Transverse colon (tissue), 4 donors: ENCODE measurements at regions not wholly inside any gene's neighbourhood (a gene's known extent, or its start where the extent isn't known, plus 50 kb on each side); places are given as distances from the start of the nearest gene placed in this dataset.
A peak's percentile ranks its signal among the peaks of the same experiment; 100 is the strongest.

Experiments
- DNase-seq: peaks from one replicate; pipeline ENCODE4 v3.0.0-alpha.2; 2019
- H3K27ac ChIP-seq, 4 donors: fragments of 200-600 bp; sonication (generic); 2 replicates each; pipeline ENCODE4 v1.5.1; 2016 to 2018; ENCODE audit warnings: inconsistent platforms in 4 of 4
- H3K27me3 ChIP-seq: fragments of 200-600 bp; sonication (generic); 2 replicates; pipeline ENCODE4 v1.5.1; 2017; ENCODE audit warnings: inconsistent platforms
- H3K36me3 ChIP-seq, 4 donors: fragments of 200-600 bp; sonication (generic); 2 replicates each; pipeline ENCODE4 v1.5.1; 2017 to 2019; ENCODE audit warnings: inconsistent platforms in 4 of 4
- H3K4me1 ChIP-seq, 4 donors: fragments of 200-600 bp; sonication (generic); 2 replicates each; pipeline ENCODE4 v1.5.1; 2017 to 2020; ENCODE audit warnings: inconsistent platforms in 4 of 4
- H3K4me3 ChIP-seq, 4 donors: fragments of 200-600 bp; sonication (generic); 1 replicate in 1 of 4; 2 replicates in 3 of 4; pipeline versions ENCODE4 v1.5.1 to v1.6.1; 2017 to 2019; ENCODE audit warnings: inconsistent platforms in 4 of 4
- H3K9me3 ChIP-seq, 2 donors: fragments of 200-600 bp; sonication (generic); 2 replicates each; pipeline ENCODE4 v1.5.1; 2017 to 2019; ENCODE audit warnings: inconsistent platforms in 2 of 2
- EP300 ChIP-seq: sonication (generic); formaldehyde crosslinking; IDR thresholded peaks from one replicate; pipeline ENCODE4 v1.6.1; 2017; ENCODE audit warnings: antibody characterized with exemption, low read depth
- POLR2A ChIP-seq: fragments of 450-650 bp; IDR thresholded peaks from one replicate; pipeline ENCODE4 v1.6.1; 2016; ENCODE audit warnings: antibody characterized with exemption, mild to moderate bottlenecking, moderate library complexity
- POLR2AphosphoS5 ChIP-seq, 3 donors: sonication (generic); formaldehyde crosslinking; IDR thresholded peaks; one replicate each; pipeline ENCODE4 v1.6.1; 2016; ENCODE audit warnings: antibody characterized with exemption in 3 of 3
- WGBS, 2 donors: methylation state at CpG; one replicate each; pipeline ENCODE4 v1.1.5; 2018; ENCODE audit warnings: low coverage in 1 of 2; 5-methylcytosine and 5-hydroxymethylcytosine counted together
- in situ Hi-C, 4 donors: fragments of 200-750 bp; cut with MboI; loops; one replicate each; pipeline versions ENCODE4 v1.15.0 to v1.15.1; 2017; ENCODE audit warnings: low sequenced_read_pairs in 3 of 4, low pct_ligation_motif_present in 1 of 4, low pct_unique_long_range_greater_than_20kb in 1 of 4
- intact Hi-C: fragments of 100-400 bp; cut with DNase I; formaldehyde crosslinking; loops from one replicate; pipeline ENCODE4 v1.15.1; 2023; ENCODE audit warnings: low total_unique reads
- TF ChIP-seq, protein P1 (sequence below), 5 experiments: fragments of 200-600 bp in 3 of 5; fragments of 450-650 bp in 2 of 5; sonication (generic) in 3 of 5; IDR thresholded peaks; 1 replicate in 2 of 5; 2 replicates in 3 of 5; pipeline ENCODE4 v1.5.1; 2016 to 2017; ENCODE audit warnings: antibody characterized with exemption in 5 of 5, inconsistent platforms in 3 of 5, mild to moderate bottlenecking in 2 of 5, moderate library complexity in 1 of 5

DNA sequence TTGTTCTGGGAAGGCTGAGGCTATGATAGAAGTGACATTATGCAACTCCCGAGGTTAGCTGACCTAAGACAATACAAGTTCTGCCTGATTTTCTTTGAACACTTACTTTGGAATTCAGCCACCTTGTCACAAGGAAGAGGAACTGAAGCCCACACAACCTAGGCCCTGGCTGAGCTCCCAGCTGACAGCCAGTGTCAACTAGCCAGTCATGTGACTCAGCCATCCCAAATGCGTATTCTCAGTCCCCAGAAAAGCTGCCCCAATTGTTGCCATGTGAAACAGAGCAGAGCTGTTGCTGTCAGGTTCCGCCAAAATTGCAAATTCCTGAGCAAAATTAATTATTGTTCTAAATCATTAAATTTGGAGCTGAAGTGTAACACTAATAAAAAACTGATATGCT lies 1010.0 kb downstream of the XPNPEP1 start:
- 72 to 74% methylated on average over 2 to 3 of the region's 3 CpGs for WGBS, 2 donors
- no peak overlapping the region for H3K27ac ChIP-seq
- no peaks in the 10 kb centered on the region for H3K9me3 ChIP-seq
- TF ChIP-seq, protein P1, sequence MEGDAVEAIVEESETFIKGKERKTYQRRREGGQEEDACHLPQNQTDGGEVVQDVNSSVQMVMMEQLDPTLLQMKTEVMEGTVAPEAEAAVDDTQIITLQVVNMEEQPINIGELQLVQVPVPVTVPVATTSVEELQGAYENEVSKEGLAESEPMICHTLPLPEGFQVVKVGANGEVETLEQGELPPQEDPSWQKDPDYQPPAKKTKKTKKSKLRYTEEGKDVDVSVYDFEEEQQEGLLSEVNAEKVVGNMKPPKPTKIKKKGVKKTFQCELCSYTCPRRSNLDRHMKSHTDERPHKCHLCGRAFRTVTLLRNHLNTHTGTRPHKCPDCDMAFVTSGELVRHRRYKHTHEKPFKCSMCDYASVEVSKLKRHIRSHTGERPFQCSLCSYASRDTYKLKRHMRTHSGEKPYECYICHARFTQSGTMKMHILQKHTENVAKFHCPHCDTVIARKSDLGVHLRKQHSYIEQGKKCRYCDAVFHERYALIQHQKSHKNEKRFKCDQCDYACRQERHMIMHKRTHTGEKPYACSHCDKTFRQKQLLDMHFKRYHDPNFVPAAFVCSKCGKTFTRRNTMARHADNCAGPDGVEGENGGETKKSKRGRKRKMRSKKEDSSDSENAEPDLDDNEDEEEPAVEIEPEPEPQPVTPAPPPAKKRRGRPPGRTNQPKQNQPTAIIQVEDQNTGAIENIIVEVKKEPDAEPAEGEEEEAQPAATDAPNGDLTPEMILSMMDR (IDR thresholded peaks at IDR 0.05): no peak
- TF ChIP-seq EP300 (no peak), POLR2A (no peak), POLR2AphosphoS5 (IDR thresholded peaks at IDR 0.05) (no peak)
- intact Hi-C loops: no loop called here
- no peaks in the 10 kb centered on the region for H3K36me3 ChIP-seq
- DNase-seq: no peak
- no peak overlapping the region for H3K4me3 ChIP-seq
- peaks cover 0 to 10% (median 2%) of the 10 kb centered on the region in 4 donors for H3K4me1 ChIP-seq
- H3K27me3 ChIP-seq: peaks cover 12% of the 10 kb centered on the region
- in situ Hi-C loops: no loop called here

DNA sequence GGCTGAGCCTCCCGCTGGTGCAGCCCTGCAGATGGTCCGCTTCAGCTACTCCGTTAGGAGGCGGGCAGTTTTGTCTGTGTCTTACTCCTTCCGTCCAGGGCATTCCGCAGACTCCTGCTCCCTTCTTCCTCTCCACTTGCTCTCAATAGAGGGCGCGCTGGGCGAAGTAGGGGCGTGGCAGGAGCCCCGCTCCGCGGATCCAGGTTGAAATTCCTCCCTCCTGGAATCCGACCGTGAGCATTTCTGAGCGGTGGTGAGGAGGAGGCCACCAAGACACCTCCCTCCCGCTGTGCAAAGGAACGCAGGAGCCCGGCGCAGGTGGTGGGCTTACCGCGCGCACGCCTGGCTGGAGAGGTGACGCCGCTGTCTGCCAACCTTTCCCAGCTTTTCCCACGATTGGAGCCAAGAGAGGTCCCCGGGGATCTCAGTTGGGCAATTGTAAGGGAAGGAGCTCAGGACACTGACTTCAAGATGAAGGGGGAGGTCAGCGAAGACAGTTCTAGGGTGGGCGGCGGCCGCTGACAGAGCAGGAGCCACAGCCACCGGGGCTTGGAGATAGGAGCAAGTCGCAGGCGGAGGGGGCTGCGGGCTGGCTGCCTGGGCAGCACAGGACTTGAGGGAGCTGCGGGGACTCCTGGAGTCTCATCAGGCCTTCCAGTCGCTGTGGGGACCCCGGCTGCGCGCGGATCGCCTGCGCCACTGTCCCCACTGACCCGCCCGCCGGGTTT lies 1011.3 kb downstream of the XPNPEP1 start:
- intact Hi-C loops: no loop called here
- TF ChIP-seq, protein P1 (IDR thresholded peaks at IDR 0.05): peak; percentile 11 to 39 (median 29)
- TF ChIP-seq POLR2AphosphoS5 (IDR thresholded peaks at IDR 0.05) (no peak), POLR2A (no peak)
- no peaks in the 10 kb centered on the region for H3K9me3 ChIP-seq
- no peaks in the 10 kb centered on the region for H3K36me3 ChIP-seq
- in situ Hi-C loops: no loop called here
- H3K4me1 ChIP-seq: peaks cover 0 to 10% (median 2%) of the 10 kb centered on the region in 4 donors
- peak; percentile 47 for DNase-seq
- H3K27me3 ChIP-seq: peaks cover 12% of the 10 kb centered on the region
- 3 to 6% methylated on average over 7 to 37 of the region's 47 CpGs for WGBS, 2 donors
- H3K27ac ChIP-seq: no peak overlapping the region
- H3K4me3 ChIP-seq: peak overlapping the region in 3 of 4 donors; percentile 27 to 42 (median 33)

DNA sequence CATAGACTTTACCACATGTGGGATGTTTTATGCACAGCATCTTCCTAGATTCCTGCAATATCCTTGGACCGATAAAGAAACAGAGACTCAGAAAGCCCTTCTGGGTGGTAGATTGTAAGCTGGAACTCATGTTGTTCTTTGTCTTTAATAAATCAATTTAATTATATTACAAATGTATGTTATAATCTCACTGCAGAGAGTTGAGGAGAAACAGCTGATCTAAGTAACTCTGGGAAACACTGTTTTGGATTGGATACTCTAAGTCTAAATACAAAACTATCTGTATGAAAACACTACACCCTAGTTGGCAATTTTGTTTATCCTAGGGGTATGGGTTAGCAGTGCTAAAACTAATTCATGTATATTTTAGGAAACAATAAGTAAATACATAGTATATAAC lies 1015.2 kb downstream of the XPNPEP1 start:
- H3K27me3 ChIP-seq: peaks cover 12% of the 10 kb centered on the region
- H3K4me3 ChIP-seq: no peak overlapping the region
- no peaks in the 10 kb centered on the region for H3K9me3 ChIP-seq
- H3K4me1 ChIP-seq: peaks cover 0 to 10% (median 2%) of the 10 kb centered on the region in 4 donors
- no peaks in the 10 kb centered on the region for H3K36me3 ChIP-seq
- TF ChIP-seq POLR2AphosphoS5 (IDR thresholded peaks at IDR 0.05): no peak
- TF ChIP-seq EP300: no peak
- TF ChIP-seq, protein P1 (IDR thresholded peaks at IDR 0.05): no peak
- no peak for TF ChIP-seq POLR2A
- in situ Hi-C loops: no loop called here
- WGBS, 2 donors: 77% methylated on average over 1 of the region's 1 CpG; no CpG with 5 or more reads in 1 of the 2 donors
- intact Hi-C loops: no loop called here
- DNase-seq: no peak
- no peak overlapping the region for H3K27ac ChIP-seq

DNA sequence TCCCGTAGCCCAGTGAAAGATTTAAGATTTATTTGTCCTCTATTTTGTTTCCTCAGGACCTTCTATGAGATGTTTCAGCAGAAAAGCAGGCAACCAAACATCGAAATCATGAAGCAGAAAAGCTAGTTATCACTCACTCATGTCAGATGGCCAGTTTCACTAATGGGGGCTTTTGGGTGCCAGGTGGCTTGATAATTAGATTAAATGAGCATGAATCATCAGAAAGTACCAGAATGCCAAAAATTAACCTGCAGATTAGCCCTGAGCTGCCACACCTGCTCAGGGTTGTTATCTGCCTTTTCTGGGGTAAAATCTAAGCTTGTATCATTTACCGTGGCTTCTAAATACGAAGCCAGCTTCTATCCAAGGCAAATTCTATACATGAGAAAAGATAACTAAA lies 1017.5 kb downstream of the XPNPEP1 start:
- WGBS, 2 donors: 76 to 84% methylated on average over 4 of the region's 4 CpGs
- TF ChIP-seq POLR2A (no peak), EP300 (no peak), POLR2AphosphoS5 (IDR thresholded peaks at IDR 0.05) (no peak)
- TF ChIP-seq, protein P1 (IDR thresholded peaks at IDR 0.05): no peak
- H3K4me3 ChIP-seq: no peak overlapping the region
- H3K9me3 ChIP-seq: no peaks in the 10 kb centered on the region
- no peaks in the 10 kb centered on the region for H3K36me3 ChIP-seq
- DNase-seq: no peak
- intact Hi-C loops (no loop called here), in situ Hi-C loops (no loop called here)
- no peaks in the 10 kb centered on the region for H3K4me1 ChIP-seq
- H3K27ac ChIP-seq: no peak overlapping the region
- H3K27me3 ChIP-seq: no peaks in the 10 kb centered on the region
